Testis (tissue), 2 donors: ENCODE measurements at regions not wholly inside any gene's neighbourhood (a gene's known extent, or its start where the extent isn't known, plus 50 kb on each side); places are given as distances from the start of the nearest gene placed in this dataset.

Experiments used
- DNase-seq: peaks from one replicate; pipeline ENCODE4 v3.0.0-alpha.2; 2019
- H3K27ac ChIP-seq, 2 donors: fragments of 200-600 bp; sonication (generic); one replicate each; pipeline ENCODE4 v1.5.1; 2019
- H3K27me3 ChIP-seq: fragments of 200-600 bp; sonication (generic); one replicate; pipeline ENCODE4 v1.5.1; 2019
- H3K36me3 ChIP-seq: fragments of 200-600 bp; sonication (generic); one replicate; pipeline ENCODE4 v1.5.1; 2017; ENCODE audit warnings: low read depth; ENCODE audit errors: missing control alignments
- H3K4me1 ChIP-seq: fragments of 200-600 bp; sonication (generic); one replicate; pipeline ENCODE4 v1.5.1; 2019
- H3K4me3 ChIP-seq, 2 donors: fragments of 200-600 bp; sonication (generic); one replicate each; pipeline ENCODE4 v1.5.1; 2017 to 2019
- H3K9me3 ChIP-seq: fragments of 200-600 bp; sonication (generic); one replicate; pipeline ENCODE4 v1.5.1; 2017
- POLR2A ChIP-seq: fragments of 450-650 bp; IDR thresholded peaks from one replicate; pipeline ENCODE4 v1.6.1; 2017; ENCODE audit warnings: antibody characterized with exemption, mild to moderate bottlenecking, moderate library complexity
- WGBS, 2 donors: methylation state at CpG; one replicate each; pipeline ENCODE4 v1.1.5; 2018; 5-methylcytosine and 5-hydroxymethylcytosine counted together
- intact Hi-C: fragments of 100-400 bp; cut with DNase I; formaldehyde crosslinking; loops from one replicate; pipeline ENCODE4 v1.15.1; 2023; ENCODE audit warnings: low total_unique reads
- TF ChIP-seq, protein P1 (sequence below), 3 experiments: fragments of 450-650 bp in 2 of 3; fragments of 200-600 bp in 1 of 3; sonication (generic) in 1 of 3; IDR thresholded peaks; one replicate each; pipeline ENCODE4 v1.5.1; 2016 to 2019; ENCODE audit warnings: antibody characterized with exemption in 3 of 3, mild to moderate bottlenecking in 2 of 3, moderate library complexity in 1 of 3

DNA sequence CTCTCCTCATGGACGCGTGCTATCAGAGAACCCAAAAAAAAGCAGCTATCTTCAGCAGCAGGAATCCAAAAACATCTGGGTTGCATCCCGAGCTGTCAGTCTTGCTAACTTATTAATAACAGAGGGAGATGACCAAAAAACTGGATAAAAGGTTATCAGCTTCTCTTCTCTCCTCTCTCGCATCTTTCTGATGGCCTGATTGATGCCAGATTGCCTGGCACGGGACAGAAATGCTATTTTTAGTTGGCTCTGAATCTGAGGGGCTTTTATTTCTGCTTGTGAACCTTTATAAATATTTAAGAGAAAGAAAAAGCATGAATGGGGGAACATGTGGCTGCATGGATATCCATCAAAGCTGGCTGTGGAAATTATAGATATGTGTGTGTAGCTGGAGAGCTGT lies 230.3 kb downstream of the ETS1 start:
- H3K4me1 ChIP-seq: no peaks in the 10 kb centered on the region
- no peak for DNase-seq
- 60 to 63% methylated on average over 5 of the region's 5 CpGs for WGBS, 2 donors

DNA sequence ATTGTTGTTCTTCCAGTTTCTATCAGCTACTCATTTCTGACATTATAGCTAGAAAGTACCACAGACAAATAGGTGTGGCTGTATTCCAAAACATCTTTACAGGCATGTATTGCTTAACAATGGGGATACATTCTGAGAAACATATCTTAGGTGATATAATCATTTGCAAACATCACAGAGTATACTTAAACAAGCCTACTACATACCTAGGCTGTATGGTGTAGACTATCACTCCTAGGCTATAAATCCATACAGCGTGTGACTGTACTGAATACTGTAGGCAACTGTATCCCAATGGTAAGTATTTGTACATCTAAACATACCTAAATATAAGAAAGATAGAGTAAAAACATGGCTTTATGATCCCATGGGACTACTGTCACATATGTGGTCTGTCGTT lies 231.8 kb downstream of the ETS1 start:
- no peaks in the 10 kb centered on the region for H3K9me3 ChIP-seq
- WGBS, 2 donors: 91 to 94% methylated on average over 2 of the region's 2 CpGs
- H3K27me3 ChIP-seq: no peaks in the 10 kb centered on the region
- no peaks in the 10 kb centered on the region for H3K4me1 ChIP-seq
- intact Hi-C loops: no loop called here
- H3K36me3 ChIP-seq: no peaks in the 10 kb centered on the region
- no peak for TF ChIP-seq POLR2A
- TF ChIP-seq, protein P1, sequence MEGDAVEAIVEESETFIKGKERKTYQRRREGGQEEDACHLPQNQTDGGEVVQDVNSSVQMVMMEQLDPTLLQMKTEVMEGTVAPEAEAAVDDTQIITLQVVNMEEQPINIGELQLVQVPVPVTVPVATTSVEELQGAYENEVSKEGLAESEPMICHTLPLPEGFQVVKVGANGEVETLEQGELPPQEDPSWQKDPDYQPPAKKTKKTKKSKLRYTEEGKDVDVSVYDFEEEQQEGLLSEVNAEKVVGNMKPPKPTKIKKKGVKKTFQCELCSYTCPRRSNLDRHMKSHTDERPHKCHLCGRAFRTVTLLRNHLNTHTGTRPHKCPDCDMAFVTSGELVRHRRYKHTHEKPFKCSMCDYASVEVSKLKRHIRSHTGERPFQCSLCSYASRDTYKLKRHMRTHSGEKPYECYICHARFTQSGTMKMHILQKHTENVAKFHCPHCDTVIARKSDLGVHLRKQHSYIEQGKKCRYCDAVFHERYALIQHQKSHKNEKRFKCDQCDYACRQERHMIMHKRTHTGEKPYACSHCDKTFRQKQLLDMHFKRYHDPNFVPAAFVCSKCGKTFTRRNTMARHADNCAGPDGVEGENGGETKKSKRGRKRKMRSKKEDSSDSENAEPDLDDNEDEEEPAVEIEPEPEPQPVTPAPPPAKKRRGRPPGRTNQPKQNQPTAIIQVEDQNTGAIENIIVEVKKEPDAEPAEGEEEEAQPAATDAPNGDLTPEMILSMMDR (IDR thresholded peaks at IDR 0.05): no peak
- no peak overlapping the region for H3K27ac ChIP-seq
- no peak for DNase-seq
- no peak overlapping the region for H3K4me3 ChIP-seq

More for the DNA sequence above, 230.3 kb downstream of the ETS1 start:
- H3K4me3 ChIP-seq: no peak overlapping the region
- no peaks in the 10 kb centered on the region for H3K36me3 ChIP-seq
- H3K9me3 ChIP-seq: no peaks in the 10 kb centered on the region
- H3K27me3 ChIP-seq: no peaks in the 10 kb centered on the region
- no peak overlapping the region for H3K27ac ChIP-seq
- TF ChIP-seq POLR2A: no peak
- TF ChIP-seq, protein P1 (IDR thresholded peaks at IDR 0.05): no peak
- intact Hi-C loops: no loop called here

GRCh38 chr11:128354476-128354875 lies 232.9 kb downstream of the ETS1 start:
- H3K27me3 ChIP-seq: no peaks in the 10 kb centered on the region
- H3K36me3 ChIP-seq: no peaks in the 10 kb centered on the region
- H3K4me3 ChIP-seq: no peak overlapping the region
- no peak for DNase-seq
- no peaks in the 10 kb centered on the region for H3K9me3 ChIP-seq
- WGBS, 2 donors: 89 to 93% methylated on average over 2 of the region's 2 CpGs
- intact Hi-C loops: no loop called here
- H3K27ac ChIP-seq: no peak overlapping the region
- no peak for TF ChIP-seq POLR2A
- TF ChIP-seq, protein P1 (IDR thresholded peaks at IDR 0.05): no peak
- H3K4me1 ChIP-seq: no peaks in the 10 kb centered on the region

DNA sequence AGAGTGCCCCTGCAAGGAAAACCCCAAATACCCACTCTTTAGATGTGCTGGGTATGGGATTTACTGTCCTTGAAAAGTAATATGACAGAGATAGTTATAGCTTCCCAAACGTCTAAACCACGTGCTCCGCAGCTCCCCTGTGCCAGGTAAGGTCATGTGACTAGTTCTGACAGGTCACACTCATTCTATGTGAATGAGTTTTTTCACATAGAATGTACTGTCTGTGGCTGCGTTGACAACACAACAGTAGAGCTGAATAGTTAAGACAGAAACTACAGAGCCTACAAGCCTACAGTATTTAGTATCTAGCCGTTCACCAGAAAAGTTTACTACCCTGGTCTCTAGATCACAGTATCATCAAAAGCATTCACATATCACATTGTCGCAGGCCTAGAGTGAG lies 236.2 kb downstream of the ETS1 start:
- TF ChIP-seq, protein P1 (IDR thresholded peaks at IDR 0.05): no peak
- TF ChIP-seq POLR2A: no peak
- no peak overlapping the region for H3K4me3 ChIP-seq
- no peaks in the 10 kb centered on the region for H3K36me3 ChIP-seq
- 69 to 75% methylated on average over 6 of the region's 6 CpGs for WGBS, 2 donors
- H3K9me3 ChIP-seq: no peaks in the 10 kb centered on the region
- intact Hi-C loops: no loop called here
- no peak for DNase-seq
- no peak overlapping the region for H3K27ac ChIP-seq
- H3K27me3 ChIP-seq: no peaks in the 10 kb centered on the region
- no peaks in the 10 kb centered on the region for H3K4me1 ChIP-seq

DNA sequence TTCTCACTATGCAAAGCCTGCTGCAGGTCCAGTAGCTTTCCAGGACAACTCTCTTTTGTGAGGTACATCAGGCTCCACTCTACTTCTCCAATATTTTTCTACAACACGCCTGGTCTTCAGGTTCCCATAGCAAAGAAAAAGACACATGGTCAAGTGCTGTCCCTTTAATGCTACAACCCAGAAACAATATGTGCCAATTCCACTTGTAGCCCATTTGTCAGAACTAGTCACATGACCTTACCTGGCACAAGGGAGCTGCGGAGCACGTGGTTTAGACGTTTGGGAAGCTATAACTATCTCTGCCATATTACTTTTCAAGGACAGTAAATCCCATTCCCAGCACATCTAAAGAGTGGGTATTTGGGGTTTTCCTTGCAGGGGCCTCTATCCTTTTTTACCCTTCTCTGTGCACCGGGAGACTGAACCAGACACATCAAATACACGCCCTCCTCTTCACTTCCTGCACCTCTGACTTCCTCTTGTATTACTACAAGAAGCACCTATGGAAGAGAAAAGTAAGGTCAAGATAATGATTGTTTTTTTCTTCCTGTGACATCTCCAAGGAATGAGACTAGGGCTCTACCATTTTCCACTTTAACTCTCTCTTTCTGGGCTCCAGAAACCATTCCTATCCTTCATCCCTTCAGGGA lies 237.6 kb downstream of the ETS1 start:
- TF ChIP-seq, protein P1 (IDR thresholded peaks at IDR 0.05): no peak
- intact Hi-C loops: no loop called here
- no peaks in the 10 kb centered on the region for H3K36me3 ChIP-seq
- H3K27me3 ChIP-seq: no peaks in the 10 kb centered on the region
- no peak overlapping the region for H3K4me3 ChIP-seq
- H3K4me1 ChIP-seq: no peaks in the 10 kb centered on the region
- DNase-seq: no peak
- WGBS, 2 donors: 56 to 68% methylated on average over 6 of the region's 6 CpGs
- H3K9me3 ChIP-seq: no peaks in the 10 kb centered on the region
- H3K27ac ChIP-seq: no peak overlapping the region
